AG04449 (cell line): ENCODE measurements at regions not wholly inside any gene's neighbourhood (a gene's known extent, or its start where the extent isn't known, plus 50 kb on each side); places are given as distances from the start of the nearest gene placed in this dataset.
"Not testable (repeated sequence)": the region's sequence is repeated elsewhere in the genome, so short reads cannot be mapped to it uniquely, and the experiment has no call there.

Source experiments
- CTCF ChIA-PET: fragments of 350-600 bp; formaldehyde crosslinking; extraction: SDS; loops from one replicate; lab custom pipeline; 2021; ENCODE audit warnings: antibody characterized with exemption; lab: Yijun Ruan, JAX
- POLR2A ChIA-PET: fragments of 400-600, 350-600 bp; formaldehyde crosslinking; extraction: SDS; loops from one replicate; lab custom pipeline; 2020; ENCODE audit warnings: antibody characterized with exemption, inconsistent platforms; lab: Yijun Ruan, JAX
- DNase-seq: peaks from one replicate; pipeline ENCODE4 v3.0.0-alpha.2; 2010; ENCODE audit warnings: low read depth, low spot score
- H3K4me3 ChIP-seq: 2 replicates; pipeline ENCODE4 v1.5.1; 2011; ENCODE audit warnings: low read depth, mild to moderate bottlenecking, control low read depth, low read length
- CTCF ChIP-seq: IDR thresholded peaks from one replicate; pipeline ENCODE4 v1.5.1; 2011; ENCODE audit warnings: mild to moderate bottlenecking, moderate library complexity, low read length, control low read depth, inconsistent platforms; ENCODE audit not compliant: insufficient read depth; ENCODE audit errors: missing control alignments

DNA sequence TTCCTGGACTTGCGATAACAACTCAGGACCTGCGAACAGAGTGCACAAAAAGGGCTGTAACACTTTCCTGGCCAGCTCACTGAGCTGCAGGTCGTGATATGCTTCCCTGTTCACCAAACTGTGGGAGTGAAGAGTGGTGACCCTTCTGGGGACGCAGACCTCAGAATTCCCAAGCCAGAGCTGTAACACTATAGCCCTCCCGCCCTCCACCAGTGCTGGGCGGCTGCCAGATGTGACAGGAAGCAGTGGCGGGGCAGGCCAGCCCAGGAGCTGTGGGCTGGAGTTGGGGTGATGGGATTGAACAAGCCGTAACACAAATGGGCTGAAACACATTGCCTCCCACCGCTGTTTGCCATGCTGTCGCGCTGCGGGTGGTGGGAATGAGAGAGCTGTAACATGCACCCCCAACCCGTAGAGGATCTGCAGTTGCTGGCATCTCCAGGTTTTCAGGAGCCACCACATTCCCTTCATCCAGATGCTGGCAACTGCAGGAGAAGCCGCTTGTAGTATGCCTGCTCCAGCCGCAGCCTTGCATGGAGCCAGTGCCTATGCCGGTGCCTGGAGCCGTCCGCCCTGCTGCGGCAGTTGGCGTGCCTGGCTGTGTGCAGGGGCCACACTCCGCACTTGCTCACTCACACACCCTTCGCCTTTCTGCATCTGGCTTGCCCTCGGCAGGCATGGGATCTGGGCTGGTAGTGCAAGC lies 145.8 kb downstream of the GPCPD1 start:
- CTCF ChIA-PET, result interaction anchor here (2.0 kb wide), 1 partner anchor 15 kb away, joined by 5 read pairs; no protein-coding TSS in a partner anchor
- POLR2A ChIA-PET, result no interaction called here
- H3K4me3 ChIP-seq, result no peak overlapping the region
- no peak for TF ChIP-seq CTCF
- DNase-seq, result no peak

DNA sequence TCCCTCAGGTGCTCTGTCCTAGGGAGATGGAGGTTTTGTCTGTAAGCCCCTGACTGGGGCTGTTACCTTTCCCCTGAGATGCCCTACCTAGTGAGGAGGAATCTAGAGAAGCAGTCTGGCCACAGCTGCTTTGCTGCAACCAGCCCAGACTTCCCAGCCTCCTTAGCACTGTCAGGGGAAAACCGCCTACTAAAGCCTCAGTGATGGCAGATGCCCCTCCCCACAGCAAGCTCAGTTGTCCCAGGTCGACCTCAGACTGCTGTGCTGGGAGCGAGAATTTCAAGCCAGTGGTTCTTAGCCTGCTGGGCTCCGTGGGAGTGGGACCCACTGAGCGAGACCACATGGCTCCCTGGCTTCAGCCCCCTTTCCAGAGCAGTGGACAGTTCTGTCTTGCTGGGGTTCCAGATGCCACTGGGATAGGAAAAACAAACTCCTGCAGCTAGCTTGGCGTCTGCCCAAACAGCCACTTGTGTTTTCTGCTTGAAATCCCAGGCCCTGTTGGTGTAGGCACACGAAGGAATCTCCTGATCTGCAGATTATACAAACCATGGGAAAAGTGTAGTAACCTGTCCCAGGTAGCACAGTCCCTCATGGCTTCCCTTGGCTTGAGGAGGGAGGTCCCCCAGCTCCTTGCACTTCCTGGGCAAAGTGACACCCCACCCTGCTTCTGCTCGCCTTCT lies 146.4 kb upstream of the PROKR2 start:
- CTCF ChIA-PET, result interaction anchor here (1.0 to 2.0 kb wide), 2 partner anchors 13 to 15 kb away, joined by 3 to 5 read pairs; no protein-coding TSS in a partner anchor
- DNase-seq, result no peak
- H3K4me3 ChIP-seq, result no peak overlapping the region
- TF ChIP-seq CTCF, result no peak
- POLR2A ChIA-PET, result no interaction called here

DNA sequence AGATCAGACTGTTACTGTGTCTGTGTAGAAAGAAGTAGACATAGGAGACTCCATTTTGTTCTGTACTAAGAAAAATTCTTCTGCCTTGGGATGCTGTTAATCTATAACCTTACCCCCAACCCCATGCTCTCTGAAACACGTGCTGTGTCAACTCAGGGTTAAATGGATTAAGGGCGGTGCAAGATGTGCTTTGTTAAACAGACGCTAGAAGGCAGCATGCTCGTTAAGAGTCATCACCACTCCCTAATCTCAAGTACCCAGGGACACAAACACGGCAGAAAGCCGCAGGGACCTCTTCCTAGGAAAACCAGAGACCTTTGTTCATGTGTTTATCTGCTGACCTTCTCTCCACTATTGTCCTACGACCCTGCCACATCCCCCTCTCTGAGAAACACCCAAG lies 137.0 kb upstream of the PROKR2 start:
- H3K4me3 ChIP-seq, POLR2A ChIA-PET, DNase-seq, CTCF ChIA-PET: not testable (repeated sequence)

GRCh38 chr20:5453316-5453715 lies 136.6 kb upstream of the PROKR2 start:
- CTCF ChIA-PET, POLR2A ChIA-PET, H3K4me3 ChIP-seq, DNase-seq: not testable (repeated sequence)

- POLR2A ChIA-PET, DNase-seq, H3K4me3 ChIP-seq: not testable (repeated sequence)
- CTCF ChIA-PET, result interaction anchor here (8.0 kb wide), 1 partner anchor 247 kb away, joined by 167 read pairs; no protein-coding TSS in a partner anchor
These were observed 135.9 kb upstream of the PROKR2 start for GRCh38 chr20:5452691-5453090.

DNA sequence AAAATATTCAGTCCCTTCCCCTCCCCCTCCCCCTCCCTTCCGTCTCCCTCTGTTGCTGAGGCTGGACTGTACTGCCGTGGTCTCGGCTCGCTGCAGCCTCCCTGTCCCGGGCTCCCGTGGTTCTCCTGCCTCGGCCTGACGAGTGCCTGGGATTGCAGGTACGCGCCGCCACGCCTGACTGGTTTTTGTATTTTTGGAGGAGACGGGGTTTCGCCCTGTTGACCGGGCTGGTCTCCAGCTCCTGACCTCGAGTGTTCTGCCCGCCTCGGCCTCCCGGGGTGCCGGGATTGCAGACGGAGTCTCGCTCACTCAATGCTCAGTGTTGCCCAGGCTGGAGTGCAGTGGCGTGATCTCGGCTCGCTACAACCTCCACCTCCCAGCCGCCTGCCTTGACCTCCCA lies 135.5 kb upstream of the PROKR2 start:
- POLR2A ChIA-PET, H3K4me3 ChIP-seq, DNase-seq: not testable (repeated sequence)
- CTCF ChIA-PET, result interaction anchor here (8.0 kb wide), 1 partner anchor 247 kb away, joined by 167 read pairs; no protein-coding TSS in a partner anchor

DNA sequence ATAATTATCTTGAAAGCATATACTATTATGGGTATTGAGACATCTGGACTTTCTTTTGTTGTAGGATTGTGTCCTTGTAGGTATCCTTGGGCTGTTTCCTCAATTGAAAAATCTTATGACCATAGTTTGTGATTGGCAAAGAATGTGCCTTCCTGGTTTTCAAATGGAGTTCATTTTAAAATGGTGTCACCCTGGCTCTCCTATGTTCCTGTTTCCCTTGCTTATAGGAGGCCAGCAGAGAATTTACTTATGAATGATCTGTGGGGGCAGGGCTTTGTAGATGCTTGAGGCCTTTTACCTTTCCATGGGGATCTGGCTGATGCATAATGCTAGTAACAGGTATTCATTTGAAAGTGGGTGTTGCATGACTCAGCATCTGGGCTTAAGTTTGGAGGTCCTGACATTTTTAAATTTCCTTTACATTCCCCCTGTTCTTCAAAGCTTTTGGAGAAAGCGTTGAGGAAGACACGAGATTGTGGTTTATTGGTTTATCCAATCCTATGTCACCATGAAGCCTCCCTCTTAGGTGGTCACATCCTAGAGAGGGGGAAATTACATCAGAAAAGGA lies 135.0 kb upstream of the PROKR2 start:
- CTCF ChIA-PET, result interaction anchor here (8.0 kb wide), 1 partner anchor 246 kb away, joined by 167 read pairs; no protein-coding TSS in a partner anchor

More for the DNA sequence above, 135.0 kb upstream of the PROKR2 start:
- no peak overlapping the region for H3K4me3 ChIP-seq
- POLR2A ChIA-PET, result no interaction called here
- DNase-seq, result no peak
- TF ChIP-seq CTCF, result no peak
